Neural cell (in vitro differentiated cells): ENCODE measurements at regions not wholly inside any gene's neighbourhood (a gene's known extent, or its start where the extent isn't known, plus 50 kb on each side); places are given as distances from the start of the nearest gene placed in this dataset.

Source experiments
- CTCF ChIP-seq: fragments of 450-650 bp; IDR thresholded peaks from 2 replicates; pipeline ENCODE4 v1.5.1; 2014; ENCODE audit warnings: antibody characterized with exemption, mild to moderate bottlenecking, moderate library complexity; ENCODE audit not compliant: poor library complexity, severe bottlenecking
- EP300 ChIP-seq: fragments of 450-650 bp; conservative IDR thresholded peaks from 2 replicates; pipeline ENCODE4 v1.6.1; 2014; ENCODE audit warnings: antibody characterized with exemption, mild to moderate bottlenecking, moderate library complexity; ENCODE audit not compliant: poor library complexity, severe bottlenecking
- EZH2 ChIP-seq: fragments of 200-600, 300-800 bp; shearing (Covaris generic), sonication (generic); IDR thresholded peaks from 2 replicates; pipeline ENCODE4 v1.6.1; 2014; ENCODE audit warnings: antibody characterized with exemption, low read length, borderline replicate concordance, mild to moderate bottlenecking; ENCODE audit not compliant: insufficient read depth, poor library complexity, severe bottlenecking
- POLR2AphosphoS5 ChIP-seq: IDR thresholded peaks from 2 replicates; pipeline ENCODE4 v1.6.1; 2012
- RAD21 ChIP-seq: fragments of 450-650 bp; conservative IDR thresholded peaks from 2 replicates; pipeline ENCODE4 v1.6.1; 2014; ENCODE audit warnings: antibody characterized with exemption, mild to moderate bottlenecking, moderate library complexity

GRCh38 chr7:18212758-18213157 is 185.1 kb upstream of the PRPS1L1 start:
- no peak for TF ChIP-seq CTCF
- TF ChIP-seq POLR2AphosphoS5, result no peak
- TF ChIP-seq EP300, result no peak
- no peak for TF ChIP-seq EZH2
- no peak for TF ChIP-seq RAD21
